HG03175 (cell line): ENCODE measurements at regions not wholly inside any gene's neighbourhood (a gene's known extent, or its start where the extent isn't known, plus 50 kb on each side); places are given as distances from the start of the nearest gene placed in this dataset.
"Not testable (repeated sequence)": the region's sequence is repeated elsewhere in the genome, so short reads cannot be mapped to it uniquely, and the experiment has no call there.

Experiments
- ATAC-seq: cut with Tn5 transposase; IDR thresholded peaks from one replicate; pipeline ENCODE4 v1.9.1; 2021; ENCODE audit warnings: mild to moderate bottlenecking, moderate library complexity; ENCODE audit not compliant: unreplicated experiment

GRCh38 chr7:39824456-39825200, 125.4 kb upstream of the CDK13 start:
- ATAC-seq, result no peak

- no peak for ATAC-seq
Measured at GRCh38 chr7:39825401-39825980, 124.6 kb upstream of the CDK13 start.

GRCh38 chr7:39826166-39826565, 123.9 kb upstream of the CDK13 start:
- no peak for ATAC-seq

- ATAC-seq, result no peak
Measured at GRCh38 chr7:39827571-39827970, 122.5 kb upstream of the CDK13 start.

GRCh38 chr7:39829028-39829427, 121.0 kb upstream of the CDK13 start:
- ATAC-seq, result no peak

GRCh38 chr7:39832519-39833085, 117.5 kb upstream of the CDK13 start:
- no peak for ATAC-seq

- peak; percentile 51 for ATAC-seq
Measured at GRCh38 chr7:39833180-39833799, 116.8 kb upstream of the CDK13 start.

GRCh38 chr7:39833865-39834634, 116.0 kb upstream of the CDK13 start:
- not testable (repeated sequence) for ATAC-seq

- ATAC-seq, result no peak
Measured at GRCh38 chr7:39838326-39838725, 111.7 kb upstream of the CDK13 start.

- ATAC-seq, result no peak
Measured at GRCh38 chr7:39845006-39845405, 105.0 kb upstream of the CDK13 start.

GRCh38 chr7:39847227-39847626, 102.8 kb upstream of the CDK13 start:
- no peak for ATAC-seq

GRCh38 chr7:39851466-39852045, 98.5 kb upstream of the CDK13 start:
- ATAC-seq, result no peak

GRCh38 chr7:39854616-39855324, 95.3 kb upstream of the CDK13 start:
- peak; percentile 88 for ATAC-seq

GRCh38 chr7:39855325-39855674, 94.8 kb upstream of the CDK13 start:
- ATAC-seq, result peak; percentile 18

GRCh38 chr7:39863675-39864322, 86.3 kb upstream of the CDK13 start:
- ATAC-seq, result not testable (repeated sequence)

- ATAC-seq, result not testable (repeated sequence)
Measured at GRCh38 chr7:39869888-39870522, 80.1 kb upstream of the CDK13 start.

- not testable (repeated sequence) for ATAC-seq
Measured at GRCh38 chr7:39871610-39872009, 78.4 kb upstream of the CDK13 start.

GRCh38 chr7:39880556-39880955, 69.5 kb upstream of the CDK13 start:
- no peak for ATAC-seq

- ATAC-seq, result no peak
Measured at GRCh38 chr7:39882148-39882784, 67.8 kb upstream of the CDK13 start.
